Right lobe of liver (tissue), 6 donors: ENCODE measurements at regions not wholly inside any gene's neighbourhood (a gene's known extent, or its start where the extent isn't known, plus 50 kb on each side); places are given as distances from the start of the nearest gene placed in this dataset.

Experiments used
- ATAC-seq, 4 donors: fragments of 200-7000 bp; cut with Tn5 transposase; one replicate each; pipeline ENCODE4 v1.9.1; 2020; ENCODE audit warnings: mild to moderate bottlenecking in 4 of 4, moderate library complexity in 4 of 4
- DNase-seq, 3 donors: peaks; one replicate each; pipeline ENCODE4 v3.0.0-alpha.2; 2020
- H3K27ac ChIP-seq, 3 donors: fragments of 200-600 bp; one replicate each; pipeline ENCODE4 v1.8.0; 2022
- H3K27me3 ChIP-seq, 2 donors: fragments of 200-600 bp; one replicate each; pipeline ENCODE4 v1.8.0; 2022
- H3K36me3 ChIP-seq, 4 donors: fragments of 200-600 bp; sonication (generic) in 1 of 4; one replicate each; pipeline versions ENCODE4 v1.5.1 to v1.8.0; 2017 to 2022; ENCODE audit warnings: control low read depth in 1 of 4
- H3K4me1 ChIP-seq, 4 donors: fragments of 200-600 bp; sonication (generic) in 1 of 4; one replicate each; pipeline versions ENCODE4 v1.5.1 to v1.8.0; 2017 to 2022; ENCODE audit warnings: control low read depth in 1 of 4
- H3K4me3 ChIP-seq, 3 donors: fragments of 200-600 bp; one replicate each; pipeline ENCODE4 v1.8.0; 2022
- H3K9me3 ChIP-seq, 4 donors: fragments of 200-600 bp; sonication (generic) in 1 of 4; one replicate each; pipeline versions ENCODE4 v1.5.1 to v1.8.0; 2017 to 2022; ENCODE audit warnings: control low read depth in 1 of 4
- CTCF ChIP-seq, 4 donors: fragments of 200-600 bp in 3 of 4; fragments of 450-650 bp in 1 of 4; IDR thresholded peaks; one replicate each; pipeline versions ENCODE4 v1.5.1 to v1.8.0; 2016 to 2022; ENCODE audit warnings: antibody characterized with exemption in 4 of 4, mild to moderate bottlenecking in 2 of 4
- POLR2A ChIP-seq: fragments of 450-650 bp; IDR thresholded peaks from one replicate; pipeline ENCODE4 v1.6.1; 2017; ENCODE audit warnings: antibody characterized with exemption, mild to moderate bottlenecking
- WGBS: methylation state at CpG from one replicate; pipeline ENCODE4 v1.1.6; 2018; ENCODE audit warnings: low coverage, low lambda C conversion rate; ENCODE audit not compliant: insufficient coverage; ENCODE audit errors: missing lambda C conversion rate; 5-methylcytosine and 5-hydroxymethylcytosine counted together
- intact Hi-C, 2 donors: fragments of 100-400 bp; cut with DNase I; formaldehyde crosslinking; loops; one replicate each; pipeline versions ENCODE4 v1.11.2 to v1.14.1; 2022
- donor health status: DM: no; HTN: yes; CAD: no.
- donor health status: DM: no; HTN: no; CAD: no.
- donor health status: DM: no; HTN: no; CAD: no.
- donor health status: DM: no; HTN: yes; CAD: no.
- donor health status: DM: no; HTN: yes; CAD: no.

- Histone ChIP-seq H3K27ac (no peak overlapping the region), H3K9me3 (no peaks in the 10 kb centered on the region), H3K27me3 (no peaks in the 10 kb centered on the region), H3K36me3 (no peaks in the 10 kb centered on the region), H3K4me1 (no peaks in the 10 kb centered on the region), H3K4me3 (no peak overlapping the region)
- DNase-seq, result no peak
- intact Hi-C loops, result no loop called here
- TF ChIP-seq CTCF (IDR thresholded peaks at IDR 0.05), result no peak
- no peak for TF ChIP-seq POLR2A
- ATAC-seq, result no peak
- 71% methylated on average over 1 of the region's 1 CpG for WGBS
These were observed 614.6 kb upstream of the ATP2B1 start for GRCh38 chr12:90323217-90323616.

- H3K36me3 ChIP-seq, result no peaks in the 10 kb centered on the region
- H3K9me3 ChIP-seq, result no peaks in the 10 kb centered on the region
- H3K4me3 ChIP-seq, result no peak overlapping the region
- H3K27ac ChIP-seq, result no peak overlapping the region
- ATAC-seq, result no peak
- H3K27me3 ChIP-seq, result no peaks in the 10 kb centered on the region
- TF ChIP-seq POLR2A (no peak), CTCF (IDR thresholded peaks at IDR 0.05) (no peak)
- no peak for DNase-seq
- H3K4me1 ChIP-seq, result no peaks in the 10 kb centered on the region
- intact Hi-C loops, result no loop called here
These were observed 613.4 kb upstream of the ATP2B1 start for GRCh38 chr12:90322006-90322405.

GRCh38 chr12:90321369-90321768 lies 612.7 kb upstream of the ATP2B1 start:
- H3K4me3 ChIP-seq, result no peak overlapping the region
- DNase-seq (no peak), ATAC-seq (no peak)
- TF ChIP-seq CTCF (IDR thresholded peaks at IDR 0.05) (no peak), POLR2A (no peak)
- intact Hi-C loops, result no loop called here
- H3K9me3 ChIP-seq, result no peaks in the 10 kb centered on the region
- no peaks in the 10 kb centered on the region for H3K36me3 ChIP-seq
- H3K27me3 ChIP-seq, result no peaks in the 10 kb centered on the region
- WGBS, result 33% methylated on average over 2 of the region's 2 CpGs
- H3K27ac ChIP-seq, result no peak overlapping the region
- no peaks in the 10 kb centered on the region for H3K4me1 ChIP-seq

- no peak for DNase-seq
- no peak for ATAC-seq
- no peaks in the 10 kb centered on the region for H3K27me3 ChIP-seq
- intact Hi-C loops, result no loop called here
- H3K9me3 ChIP-seq, result no peaks in the 10 kb centered on the region
- 84% methylated on average over 4 of the region's 4 CpGs for WGBS
- no peak overlapping the region for H3K27ac ChIP-seq
- H3K4me1 ChIP-seq, result no peaks in the 10 kb centered on the region
- TF ChIP-seq CTCF (IDR thresholded peaks at IDR 0.05) (no peak), POLR2A (no peak)
- no peaks in the 10 kb centered on the region for H3K36me3 ChIP-seq
- H3K4me3 ChIP-seq, result no peak overlapping the region
These were observed 602.9 kb upstream of the ATP2B1 start for GRCh38 chr12:90311561-90311960.

- H3K36me3 ChIP-seq, result no peaks in the 10 kb centered on the region
- 35% methylated on average over 3 of the region's 3 CpGs for WGBS
- H3K9me3 ChIP-seq, result no peaks in the 10 kb centered on the region
- no peak for DNase-seq
- H3K4me3 ChIP-seq, result no peak overlapping the region
- intact Hi-C loops, result no loop called here
- no peaks in the 10 kb centered on the region for H3K4me1 ChIP-seq
- TF ChIP-seq POLR2A, result no peak
- ATAC-seq, result no peak
- no peaks in the 10 kb centered on the region for H3K27me3 ChIP-seq
- no peak overlapping the region for H3K27ac ChIP-seq
These were observed 596.7 kb upstream of the ATP2B1 start for GRCh38 chr12:90305379-90305778.
